ENCODE measurements at regions not wholly inside any gene's neighbourhood (a gene's known extent, or its start where the extent isn't known, plus 50 kb on each side); places are given as distances from the start of the nearest gene placed in this dataset.

GRCh38 chr5:166022065-166022464, 2269.4 kb upstream of the WWC1 start:
- Histone ChIP-seq H3K36me3 (no peaks in the 10 kb centered on the region), H3K27ac (no peak overlapping the region), H3K4me3 (no peak overlapping the region), H3K27me3 (replicated peaks in 1 of 7) (no peaks in the 10 kb centered on the region), H3K4me1 (no peaks in the 10 kb centered on the region), H3K9me3 (peaks cover 0 to 3% (median 0%) of the 10 kb centered on the region in 8 donors)
- TF ChIP-seq POLR2A (IDR thresholded peaks at IDR 0.05) (no peak), POLR2AphosphoS5 (IDR thresholded peaks at IDR 0.05) (no peak), CTCF (IDR thresholded peaks at IDR 0.05 in 8 of 11, conservative IDR thresholded peaks at IDR 0.05 in 3 of 11) (no peak)
- intact Hi-C loops (cut with DNase I; ENCODE audit: low total_unique reads): no loop called here
- DNase-seq: no peak

- Histone ChIP-seq H3K4me3 (no peak overlapping the region), H3K36me3 (no peaks in the 10 kb centered on the region), H3K9me3 (peaks cover 0 to under 1% (median 0%) of the 10 kb centered on the region in 8 donors), H3K4me1 (no peaks in the 10 kb centered on the region), H3K27ac (no peak overlapping the region), H3K27me3 (replicated peaks in 1 of 7) (no peaks in the 10 kb centered on the region)
- no peak for TF ChIP-seq POLR2A (IDR thresholded peaks at IDR 0.05)
- TF ChIP-seq POLR2AphosphoS5 (IDR thresholded peaks at IDR 0.05): no peak
- no peak for TF ChIP-seq CTCF (IDR thresholded peaks at IDR 0.05 in 8 of 11, conservative IDR thresholded peaks at IDR 0.05 in 3 of 11)
- intact Hi-C loops (cut with DNase I; ENCODE audit: low total_unique reads): no loop called here
- DNase-seq: no peak
These were observed 2266.5 kb upstream of the WWC1 start for GRCh38 chr5:166024970-166025369.

- intact Hi-C loops (cut with DNase I; ENCODE audit: low total_unique reads): no loop called here
- Histone ChIP-seq H3K27me3 (replicated peaks in 1 of 7) (no peaks in the 10 kb centered on the region), H3K9me3 (peaks cover 0 to 6% (median 0%) of the 10 kb centered on the region in 8 donors), H3K36me3 (no peaks in the 10 kb centered on the region), H3K27ac (no peak overlapping the region), H3K4me1 (no peaks in the 10 kb centered on the region), H3K4me3 (no peak overlapping the region)
- DNase-seq: no peak
- WGBS, 5 donors: 93 to 100% (median 95%) methylated on average over 1 of the region's 1 CpG
- no peak for TF ChIP-seq CTCF (IDR thresholded peaks at IDR 0.05 in 8 of 11, conservative IDR thresholded peaks at IDR 0.05 in 3 of 11)
- TF ChIP-seq POLR2AphosphoS5 (IDR thresholded peaks at IDR 0.05): no peak
- no peak for TF ChIP-seq POLR2A (IDR thresholded peaks at IDR 0.05)
These were observed 2263.9 kb upstream of the WWC1 start for GRCh38 chr5:166027582-166027981.

- Histone ChIP-seq H3K4me1 (no peaks in the 10 kb centered on the region), H3K27ac (no peak overlapping the region), H3K9me3 (peaks cover 0 to 6% (median 0%) of the 10 kb centered on the region in 8 donors), H3K4me3 (no peak overlapping the region), H3K27me3 (replicated peaks in 1 of 7) (no peaks in the 10 kb centered on the region), H3K36me3 (no peaks in the 10 kb centered on the region)
- intact Hi-C loops (cut with DNase I; ENCODE audit: low total_unique reads): no loop called here
- 75 to 92% (median 87%) methylated on average over 2 of the region's 2 CpGs for WGBS, 5 donors
- no peak for TF ChIP-seq POLR2A (IDR thresholded peaks at IDR 0.05)
- no peak for TF ChIP-seq CTCF (IDR thresholded peaks at IDR 0.05 in 8 of 11, conservative IDR thresholded peaks at IDR 0.05 in 3 of 11)
- TF ChIP-seq POLR2AphosphoS5 (IDR thresholded peaks at IDR 0.05): no peak
- DNase-seq: no peak
These were observed 2259.5 kb upstream of the WWC1 start for GRCh38 chr5:166031926-166032325.
